ENCODE measurements at regions not wholly inside any gene's neighbourhood (a gene's known extent, or its start where the extent isn't known, plus 50 kb on each side); places are given as distances from the start of the nearest gene placed in this dataset.

DNA sequence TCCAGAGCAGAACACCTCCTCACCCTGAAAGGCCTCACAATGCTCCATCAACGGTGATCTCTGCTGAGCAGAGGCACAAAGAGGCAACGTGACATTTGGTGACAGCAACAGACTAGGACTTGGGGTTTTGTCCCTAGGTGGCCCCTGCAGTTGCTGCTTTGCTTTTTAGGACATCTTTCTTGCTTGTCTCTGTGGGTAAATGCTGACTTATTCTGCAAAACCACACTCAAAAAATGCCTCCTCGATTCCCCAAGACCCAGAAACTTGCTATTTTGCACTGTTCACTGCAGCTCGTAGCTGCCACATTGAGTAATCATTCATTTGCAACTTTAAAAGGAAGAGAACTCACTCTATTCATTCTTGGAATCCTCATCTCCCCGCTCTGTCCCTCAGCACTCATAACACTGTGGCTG is 209.9 kb downstream of the LY86 start:
- BruUV-seq (replicated peaks), result no TSS peak
- TF ChIP-seq EZH2phosphoT487 (IDR thresholded peaks at IDR 0.05; ENCODE audit: borderline replicate concordance, low read depth, low read length) (no peak), CTCF (conservative IDR thresholded peaks at IDR 0.05; ENCODE audit: low read length) (no peak)
- ChIA-PET CTCF (ENCODE audit: unreplicated experiment) (no interaction called here), POLR2A (no interaction called here)
- H3K4me3 ChIP-seq (ENCODE audit: low read depth, low read length, poor library complexity, severe bottlenecking), result no peak overlapping the region
- H3K27ac ChIP-seq (ENCODE audit: low read depth, low read length, poor library complexity, severe bottlenecking), result no peak overlapping the region
- H3K4me1 ChIP-seq (ENCODE audit: insufficient read depth, low read length, poor library complexity, severe bottlenecking), result peaks cover 6% of the 10 kb centered on the region
- H3K9me3 ChIP-seq (ENCODE audit: low read length), result no peaks in the 10 kb centered on the region
- no peaks in the 10 kb centered on the region for H3K36me3 ChIP-seq (ENCODE audit: insufficient read depth, low read length)
- intact Hi-C loops (cut with micrococcal nuclease; ENCODE audit: unreplicated experiment), result no loop called here
- DNase-seq (ENCODE audit: low spot score), result no peak
- no peak overlapping the region for H2AFZ ChIP-seq (ENCODE audit: low read length)
- H3K79me2 ChIP-seq (ENCODE audit: insufficient read depth, low read depth, low read length), result no peaks in the 10 kb centered on the region
- no peaks in the 10 kb centered on the region for H3K9me2 ChIP-seq (ENCODE audit: insufficient read depth, low read length)
- H4K20me1 ChIP-seq (ENCODE audit: insufficient read depth, low read length), result no peaks in the 10 kb centered on the region
- H3K4me2 ChIP-seq (ENCODE audit: low read length), result no peak overlapping the region

- Histone ChIP-seq H3K36me3 (ENCODE audit: insufficient read depth, low read length) (no peaks in the 10 kb centered on the region), H3K9me3 (ENCODE audit: low read length) (no peaks in the 10 kb centered on the region), H3K79me2 (ENCODE audit: insufficient read depth, low read depth, low read length) (no peaks in the 10 kb centered on the region), H3K4me2 (ENCODE audit: low read length) (no peak overlapping the region), H2AFZ (ENCODE audit: low read length) (no peak overlapping the region), H3K4me3 (ENCODE audit: low read depth, low read length, poor library complexity, severe bottlenecking) (no peak overlapping the region), H4K20me1 (ENCODE audit: insufficient read depth, low read length) (no peaks in the 10 kb centered on the region), H3K4me1 (ENCODE audit: insufficient read depth, low read length, poor library complexity, severe bottlenecking) (peaks cover 6% of the 10 kb centered on the region), H3K9me2 (ENCODE audit: insufficient read depth, low read length) (no peaks in the 10 kb centered on the region), H3K27ac (ENCODE audit: low read depth, low read length, poor library complexity, severe bottlenecking) (no peak overlapping the region)
- TF ChIP-seq EZH2phosphoT487 (IDR thresholded peaks at IDR 0.05; ENCODE audit: borderline replicate concordance, low read depth, low read length) (no peak), CTCF (conservative IDR thresholded peaks at IDR 0.05; ENCODE audit: low read length) (no peak)
- BruUV-seq (replicated peaks), result no TSS peak
- ChIA-PET CTCF (ENCODE audit: unreplicated experiment) (no interaction called here), POLR2A (no interaction called here)
- intact Hi-C loops (cut with micrococcal nuclease; ENCODE audit: unreplicated experiment), result no loop called here
- DNase-seq (ENCODE audit: low spot score), result no peak
Observed at GRCh38 chr6:6801005-6801335, 212.4 kb downstream of the LY86 start.

DNA sequence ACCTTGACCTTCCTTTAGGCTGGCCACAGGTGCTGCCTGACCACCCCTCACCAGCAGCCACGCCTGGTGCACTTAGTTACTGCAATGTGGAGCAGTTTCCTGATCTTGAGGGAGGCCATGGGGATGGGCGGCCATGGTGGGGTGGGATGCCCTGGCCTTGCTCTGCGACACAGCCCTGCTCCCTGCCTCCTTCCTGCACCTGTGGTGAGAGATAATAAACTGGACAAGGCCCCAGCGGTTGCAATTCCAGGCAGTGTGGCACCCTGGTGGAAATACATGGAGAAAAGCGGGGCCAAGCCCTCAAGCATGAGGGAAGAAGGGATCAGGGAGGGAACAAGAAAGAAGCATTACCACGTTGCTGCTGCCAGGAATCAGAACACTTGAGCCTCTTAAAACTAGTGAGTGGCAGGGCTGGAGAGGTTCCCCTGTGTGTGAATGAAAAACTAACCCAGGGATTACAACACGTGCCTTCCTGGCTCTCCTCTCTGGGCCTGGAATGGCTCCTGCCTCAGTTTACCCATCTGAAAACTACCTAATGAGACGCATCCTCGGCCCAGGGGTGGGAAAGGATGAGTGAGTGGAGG is 213.2 kb downstream of the LY86 start:
- Histone ChIP-seq H3K27ac (ENCODE audit: low read depth, low read length, poor library complexity, severe bottlenecking) (no peak overlapping the region), H3K79me2 (ENCODE audit: insufficient read depth, low read depth, low read length) (no peaks in the 10 kb centered on the region), H3K9me2 (ENCODE audit: insufficient read depth, low read length) (no peaks in the 10 kb centered on the region), H3K36me3 (ENCODE audit: insufficient read depth, low read length) (no peaks in the 10 kb centered on the region), H3K4me3 (ENCODE audit: low read depth, low read length, poor library complexity, severe bottlenecking) (no peak overlapping the region), H4K20me1 (ENCODE audit: insufficient read depth, low read length) (no peaks in the 10 kb centered on the region), H2AFZ (ENCODE audit: low read length) (no peak overlapping the region), H3K4me1 (ENCODE audit: insufficient read depth, low read length, poor library complexity, severe bottlenecking) (peaks cover 6% of the 10 kb centered on the region), H3K9me3 (ENCODE audit: low read length) (no peaks in the 10 kb centered on the region), H3K4me2 (ENCODE audit: low read length) (no peak overlapping the region)
- intact Hi-C loops (cut with micrococcal nuclease; ENCODE audit: unreplicated experiment), result no loop called here
- no peak for DNase-seq (ENCODE audit: low spot score)
- CTCF ChIA-PET (ENCODE audit: unreplicated experiment), result no interaction called here
- POLR2A ChIA-PET, result interaction anchor here (0.9 kb wide), 1 partner anchor 49 kb away, joined by 3 read pairs; no protein-coding TSS in a partner anchor
- TF ChIP-seq EZH2phosphoT487 (IDR thresholded peaks at IDR 0.05; ENCODE audit: borderline replicate concordance, low read depth, low read length) (no peak), CTCF (conservative IDR thresholded peaks at IDR 0.05; ENCODE audit: low read length) (no peak)
- no TSS peak for BruUV-seq (replicated peaks)
